ENCODE measurements at regions not wholly inside any gene's neighbourhood (a gene's known extent, or its start where the extent isn't known, plus 50 kb on each side); places are given as distances from the start of the nearest gene placed in this dataset.
"Not testable (repeated sequence)": the region's sequence is repeated elsewhere in the genome, so short reads cannot be mapped to it uniquely, and the experiment has no call there.

GRCh38 chr5:71821029-71821428 is 102.0 kb downstream of the CARTPT start:
- no peak for TF ChIP-seq SIX4 (CRISPR knock-in tag; IDR thresholded peaks at IDR 0.05)
- no peak for TF ChIP-seq SMARCC2 (IDR thresholded peaks at IDR 0.05)
- no peak for TF ChIP-seq NR2F6 (IDR thresholded peaks at IDR 0.05)
- no peak for TF ChIP-seq NR2F6 (CRISPR knock-in tag; IDR thresholded peaks at IDR 0.05)
- TF ChIP-seq ZNF281 (CRISPR knock-in tag; IDR thresholded peaks at IDR 0.05; ENCODE audit: borderline replicate concordance) = no peak
- no peak for TF ChIP-seq MIXL1 (CRISPR knock-in tag; IDR thresholded peaks at IDR 0.05)
- TF ChIP-seq POLR2A (IDR thresholded peaks at IDR 0.05; ENCODE audit: insufficient read depth in 1 of 2, low read depth in 2 of 2, low read length in 2 of 2) = no peak
- no peak for TF ChIP-seq ZNF773 (CRISPR knock-in tag; IDR thresholded peaks at IDR 0.05; ENCODE audit: borderline replicate concordance)
- TF ChIP-seq ZNF101 (CRISPR knock-in tag; IDR thresholded peaks at IDR 0.05; ENCODE audit: borderline replicate concordance, low read depth) = no peak
- TF ChIP-seq YEATS4 (CRISPR knock-in tag; IDR thresholded peaks at IDR 0.05; ENCODE audit: borderline replicate concordance) = no peak
- TF ChIP-seq ZNF264 (CRISPR knock-in tag; IDR thresholded peaks at IDR 0.05) = no peak
- TF ChIP-seq MED1 (CRISPR knock-in tag; IDR thresholded peaks at IDR 0.05) = no peak
- no peak for TF ChIP-seq NR2C2 (CRISPR knock-in tag; IDR thresholded peaks at IDR 0.05; ENCODE audit: borderline replicate concordance)
- no peak for TF ChIP-seq SKI (IDR thresholded peaks at IDR 0.05; ENCODE audit: partially characterized antibody)
- TF ChIP-seq ATF4 (CRISPR knock-in tag; IDR thresholded peaks at IDR 0.05) = no peak
- no peak for TF ChIP-seq GATA4 (IDR thresholded peaks at IDR 0.05; ENCODE audit: borderline replicate concordance, low read depth)
- no peak for TF ChIP-seq TFDP2 (CRISPR knock-in tag; IDR thresholded peaks at IDR 0.05)
- H3K4me1 ChIP-seq (ENCODE audit: insufficient read depth, low read length) = no peaks in the 10 kb centered on the region
- peaks cover under 1 to 7% of the 10 kb centered on the region in 2 experiments; a peak in 1 of 5 replicates for H3K27me3 ChIP-seq (ENCODE audit: control insufficient read depth in 1 of 2, insufficient read depth in 2 of 2, low read length in 2 of 2)
- intact Hi-C loops (cut with micrococcal nuclease; ENCODE audit: unreplicated experiment) (no loop called here), in situ Hi-C loops (cut with HindIII; ENCODE audit: extremely low pct_ligation_motif_present, low pct_unique_long_range_greater_than_20kb) (no loop called here)
- no peak for FAIRE-seq
- no peak overlapping the region for H3K4me2 ChIP-seq (ENCODE audit: low read depth, low read length)
- H4K20me1 ChIP-seq (ENCODE audit: insufficient read depth, low read length) = no peaks in the 10 kb centered on the region
- H2AFZ ChIP-seq (ENCODE audit: low read length) = no peak overlapping the region
- WGBS (ENCODE audit: low lambda C conversion rate) = 9% methylated on average over 1 of the region's 1 CpG
- DNase-seq (ENCODE audit: low spot score) = no peak
- H3K4me3 ChIP-seq (replicated peaks in 1 of 3; ENCODE audit: insufficient read depth in 1 of 3, low read depth in 2 of 3, low read length in 3 of 3) = no peak overlapping the region
- ChIA-PET CTCF (ENCODE audit: low intra/inter-chr PET ratio, low total read pairs) (no interaction called here), POLR2A (no interaction called here)
- BruUV-seq (replicated peaks) = no TSS peak
- no peak for ATAC-seq
- H3K27ac ChIP-seq (ENCODE audit: extremely low read length, insufficient read depth, low read length) = no peak overlapping the region
- no peaks in the 10 kb centered on the region for H3K36me3 ChIP-seq (replicated peaks in 1 of 2; ENCODE audit: control insufficient read depth in 1 of 2, insufficient read depth in 2 of 2, low read length in 2 of 2)
- peaks cover 4% of the 10 kb centered on the region for H3K9me3 ChIP-seq (ENCODE audit: low read length)
- no peaks in the 10 kb centered on the region for H3K79me2 ChIP-seq (ENCODE audit: insufficient read depth, low read length)
- H3K9ac ChIP-seq (ENCODE audit: insufficient read depth, low read depth, low read length) = no peak overlapping the region

- H3K79me2 ChIP-seq (ENCODE audit: insufficient read depth, low read length); H3K27me3 ChIP-seq (ENCODE audit: control insufficient read depth in 1 of 2, insufficient read depth in 2 of 2, low read length in 2 of 2); H3K4me3 ChIP-seq (replicated peaks in 1 of 3; ENCODE audit: insufficient read depth in 1 of 3, low read depth in 2 of 3, low read length in 3 of 3); H3K4me2 ChIP-seq (ENCODE audit: low read depth, low read length); ATAC-seq; H3K36me3 ChIP-seq (replicated peaks in 1 of 2; ENCODE audit: control insufficient read depth in 1 of 2, insufficient read depth in 2 of 2, low read length in 2 of 2); H4K20me1 ChIP-seq (ENCODE audit: insufficient read depth, low read length); H3K4me1 ChIP-seq (ENCODE audit: insufficient read depth, low read length); H2AFZ ChIP-seq (ENCODE audit: low read length); POLR2A ChIA-PET; H3K27ac ChIP-seq (ENCODE audit: extremely low read length, insufficient read depth, low read length); DNase-seq (ENCODE audit: low spot score); FAIRE-seq; intact Hi-C loops (cut with micrococcal nuclease; ENCODE audit: unreplicated experiment); CTCF ChIA-PET (ENCODE audit: low intra/inter-chr PET ratio, low total read pairs); in situ Hi-C loops (cut with HindIII; ENCODE audit: extremely low pct_ligation_motif_present, low pct_unique_long_range_greater_than_20kb); BruUV-seq (replicated peaks); H3K9ac ChIP-seq (ENCODE audit: insufficient read depth, low read depth, low read length): not testable (repeated sequence)
- peaks cover 12% of the 10 kb centered on the region for H3K9me3 ChIP-seq (ENCODE audit: low read length)
Measured at GRCh38 chr5:71822065-71822464, 103.0 kb downstream of the CARTPT start.
